LNCaP clone FGC (cell line): ENCODE measurements at regions not wholly inside any gene's neighbourhood (a gene's known extent, or its start where the extent isn't known, plus 50 kb on each side); places are given as distances from the start of the nearest gene placed in this dataset.

Experiments used
- DNase-seq: peaks from one replicate; pipeline ENCODE4 v3.0.0-alpha.2; 2011; ENCODE audit warnings: low read depth
- H3K4me3 ChIP-seq: 2 replicates; pipeline ENCODE4 v1.5.1; 2011; ENCODE audit warnings: mild to moderate bottlenecking, low read depth, low read length, control low read depth
- TF ChIP-seq, protein P1 (sequence below): IDR thresholded peaks from 2 replicates; pipeline ENCODE4 v1.5.1; 2012; ENCODE audit warnings: mild to moderate bottlenecking; ENCODE audit not compliant: control insufficient read depth, insufficient read depth; ENCODE audit errors: extremely low read depth

DNA sequence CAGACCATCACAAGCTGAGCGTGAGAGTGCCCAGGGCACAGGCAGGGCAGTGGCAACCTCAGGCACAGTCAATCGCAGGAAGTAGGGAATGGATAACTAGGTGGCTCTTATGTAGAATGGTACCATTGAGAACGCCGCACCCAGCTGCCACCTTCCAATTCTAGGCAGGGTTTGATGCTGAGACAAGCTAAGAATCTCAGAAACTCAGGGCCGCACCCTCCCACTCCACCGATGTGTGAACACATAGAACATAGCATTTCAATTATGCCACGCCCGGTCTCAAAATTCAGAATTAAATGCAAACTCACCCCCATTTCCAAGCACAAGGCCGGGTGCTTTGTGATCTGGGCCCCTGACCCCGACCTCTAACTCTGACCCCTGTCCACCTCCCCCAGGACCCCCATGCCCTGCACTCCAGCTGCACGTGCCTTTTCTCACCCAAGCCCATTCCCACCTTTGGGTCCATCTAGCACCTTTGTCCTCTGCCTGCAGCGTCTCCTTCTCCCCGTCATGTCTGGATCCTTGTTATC lies 178.4 kb downstream of the C16orf95 start:
- DNase-seq, result no peak
- no peak overlapping the region for H3K4me3 ChIP-seq
- TF ChIP-seq, protein P1, sequence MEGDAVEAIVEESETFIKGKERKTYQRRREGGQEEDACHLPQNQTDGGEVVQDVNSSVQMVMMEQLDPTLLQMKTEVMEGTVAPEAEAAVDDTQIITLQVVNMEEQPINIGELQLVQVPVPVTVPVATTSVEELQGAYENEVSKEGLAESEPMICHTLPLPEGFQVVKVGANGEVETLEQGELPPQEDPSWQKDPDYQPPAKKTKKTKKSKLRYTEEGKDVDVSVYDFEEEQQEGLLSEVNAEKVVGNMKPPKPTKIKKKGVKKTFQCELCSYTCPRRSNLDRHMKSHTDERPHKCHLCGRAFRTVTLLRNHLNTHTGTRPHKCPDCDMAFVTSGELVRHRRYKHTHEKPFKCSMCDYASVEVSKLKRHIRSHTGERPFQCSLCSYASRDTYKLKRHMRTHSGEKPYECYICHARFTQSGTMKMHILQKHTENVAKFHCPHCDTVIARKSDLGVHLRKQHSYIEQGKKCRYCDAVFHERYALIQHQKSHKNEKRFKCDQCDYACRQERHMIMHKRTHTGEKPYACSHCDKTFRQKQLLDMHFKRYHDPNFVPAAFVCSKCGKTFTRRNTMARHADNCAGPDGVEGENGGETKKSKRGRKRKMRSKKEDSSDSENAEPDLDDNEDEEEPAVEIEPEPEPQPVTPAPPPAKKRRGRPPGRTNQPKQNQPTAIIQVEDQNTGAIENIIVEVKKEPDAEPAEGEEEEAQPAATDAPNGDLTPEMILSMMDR, result no peak

DNA sequence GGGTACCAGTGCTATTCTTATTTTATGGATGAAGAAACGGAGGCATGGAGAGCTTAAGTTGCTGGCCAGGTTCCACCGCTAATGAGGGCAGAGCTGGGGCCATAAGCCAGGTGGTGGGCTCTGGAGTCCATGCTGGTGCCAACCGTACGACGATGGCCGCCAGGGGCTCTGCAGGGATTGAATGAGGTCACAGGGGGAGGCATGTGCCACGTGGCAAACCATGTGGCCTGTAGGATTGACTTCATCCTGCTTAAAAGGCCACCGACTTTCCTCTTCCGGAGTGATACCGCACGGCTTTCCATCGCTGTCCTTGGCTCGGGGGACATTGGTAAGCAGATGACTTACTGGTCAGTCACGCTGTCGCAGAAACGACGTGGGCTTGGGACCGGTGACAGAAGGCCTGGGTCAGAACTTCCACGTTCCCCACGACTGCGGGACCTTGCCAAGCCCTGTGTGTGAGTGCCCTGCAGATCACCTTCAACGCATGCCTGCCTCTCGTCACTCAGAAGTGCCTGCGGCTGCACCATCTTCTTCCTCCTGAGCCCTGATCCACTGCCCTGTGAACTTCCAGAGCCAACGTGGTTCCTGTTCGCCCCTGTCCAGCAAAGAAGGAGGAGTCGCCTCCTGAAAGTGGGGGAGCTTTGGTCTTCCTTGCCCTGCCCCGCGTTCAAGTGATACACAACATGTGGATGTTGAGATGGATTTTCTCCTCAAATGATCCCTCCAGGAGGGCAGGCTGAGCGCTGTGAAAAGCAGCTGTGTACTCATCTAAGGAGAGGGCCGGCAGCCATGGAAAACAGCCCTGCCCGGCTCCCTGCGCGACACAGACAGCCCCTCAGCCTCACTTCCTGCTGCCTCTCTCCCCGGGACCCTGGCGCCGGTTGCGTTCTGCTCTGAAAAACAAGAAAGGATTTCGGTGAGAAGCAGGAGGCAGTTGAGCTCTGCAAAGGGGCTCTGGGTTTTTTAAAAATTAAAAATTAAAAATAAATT lies 176.7 kb downstream of the C16orf95 start:
- no peak for DNase-seq
- H3K4me3 ChIP-seq, result no peak overlapping the region
- TF ChIP-seq, protein P1, result no peak

DNA sequence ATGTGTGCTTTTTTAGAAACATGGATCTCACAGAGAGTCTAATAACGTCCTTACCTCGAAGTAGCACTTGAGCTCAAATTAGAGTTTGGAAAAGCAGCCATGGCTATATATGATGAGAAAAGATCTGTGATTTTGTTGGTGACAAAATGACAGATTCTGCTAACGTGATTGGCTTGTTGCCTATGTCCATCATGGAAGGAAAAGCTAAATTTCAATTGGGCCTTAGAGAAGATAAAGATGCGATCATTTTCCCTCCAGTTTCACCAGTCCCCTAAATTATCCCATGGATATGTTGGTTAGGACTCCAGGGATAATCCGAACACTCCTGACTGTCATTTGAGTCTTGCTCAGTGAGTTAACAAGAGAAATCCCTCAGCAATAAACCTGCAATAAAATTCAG lies 175.8 kb downstream of the C16orf95 start:
- DNase-seq, result no peak
- no peak overlapping the region for H3K4me3 ChIP-seq
- TF ChIP-seq, protein P1, result no peak

DNA sequence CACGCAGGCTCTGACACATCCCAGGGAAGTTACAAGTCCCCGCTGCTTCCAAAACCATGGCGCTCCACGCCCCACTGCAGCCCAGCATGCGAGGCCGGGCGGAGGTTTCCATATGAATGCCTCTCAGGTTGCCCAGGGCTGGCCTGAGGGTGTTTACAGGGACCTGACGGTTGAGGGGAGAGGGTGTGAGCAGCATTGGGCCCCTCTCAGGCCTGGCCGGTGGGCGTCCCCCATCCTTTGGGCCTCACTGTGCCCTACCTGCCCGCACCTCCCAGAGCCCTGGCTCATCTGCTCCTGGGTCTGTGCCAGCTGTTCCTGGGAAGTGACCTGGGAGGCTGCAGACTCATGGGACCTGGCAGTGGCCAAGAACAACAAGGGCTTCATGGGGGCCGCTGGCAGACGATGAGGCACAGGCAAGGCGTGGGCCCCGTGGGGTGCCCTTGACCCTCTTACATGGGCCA lies 173.5 kb downstream of the C16orf95 start:
- no peak overlapping the region for H3K4me3 ChIP-seq
- no peak for DNase-seq
- TF ChIP-seq, protein P1, result no peak

DNA sequence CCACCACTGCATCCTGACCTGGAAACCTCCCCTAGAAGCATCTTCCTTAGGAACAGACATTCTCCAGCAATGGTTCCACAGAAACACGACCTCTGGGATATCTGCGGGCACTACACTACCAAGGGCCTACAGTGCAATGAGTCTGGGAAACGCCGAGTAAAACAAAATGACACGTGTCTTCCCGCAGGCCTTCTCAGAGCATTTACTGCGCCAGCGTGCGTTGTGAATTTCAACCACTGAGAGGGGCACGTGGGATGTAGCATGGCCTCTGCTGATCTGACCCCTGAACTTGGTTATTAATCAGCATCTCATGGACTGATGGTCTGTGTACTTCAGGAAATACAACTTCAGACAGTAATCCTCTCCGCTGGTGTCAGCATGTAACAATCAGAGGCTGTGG lies 173.0 kb downstream of the C16orf95 start:
- DNase-seq, result no peak
- no peak overlapping the region for H3K4me3 ChIP-seq
- TF ChIP-seq, protein P1, result no peak

DNA sequence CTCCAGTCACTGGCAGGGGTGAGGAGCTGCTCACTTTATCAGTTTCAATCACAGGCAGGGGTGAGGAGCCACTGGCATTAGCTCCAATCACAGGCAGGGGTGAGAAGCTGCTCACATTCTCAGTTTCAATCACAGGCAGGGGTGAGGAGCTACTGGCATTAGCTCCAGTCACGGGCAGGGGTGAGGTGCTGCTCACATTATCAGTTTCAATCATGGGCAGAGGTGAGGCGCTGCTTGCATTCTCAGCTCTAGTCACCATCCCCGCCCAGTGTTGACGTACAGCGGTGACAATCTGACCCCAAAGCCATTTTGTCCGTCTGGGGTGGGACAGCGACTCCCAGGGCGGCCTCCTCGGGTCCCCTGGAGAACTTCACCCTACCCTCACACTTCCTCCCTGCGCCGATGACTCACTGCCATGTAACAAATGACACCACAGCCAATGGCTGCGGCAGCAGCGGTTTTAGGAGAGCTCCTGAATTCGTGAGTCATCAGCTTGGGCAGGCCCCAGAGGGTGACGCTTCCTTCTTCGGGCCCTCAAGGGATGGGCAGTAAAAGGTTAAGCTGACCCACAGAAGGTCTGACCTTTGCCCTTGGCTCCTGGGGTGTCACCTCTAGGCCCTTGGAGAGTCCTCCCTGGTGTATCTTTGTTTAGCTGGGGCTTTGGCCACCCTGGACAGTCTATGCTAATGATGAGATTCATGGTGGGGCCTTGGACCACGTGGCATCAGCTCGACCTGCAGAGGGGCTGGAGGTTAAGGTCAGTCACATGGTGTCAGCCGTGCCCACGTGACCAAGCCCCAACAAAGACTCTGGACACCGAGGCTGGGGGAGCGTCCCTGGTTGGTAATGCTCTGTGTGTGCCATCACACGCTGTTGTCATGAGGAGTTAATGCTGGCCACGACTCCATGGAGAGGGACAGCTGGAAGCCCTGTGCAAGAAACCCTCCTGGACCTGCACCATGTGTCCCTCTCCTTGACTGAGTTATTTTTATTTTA lies 171.7 kb downstream of the C16orf95 start:
- TF ChIP-seq, protein P1, result no peak
- no peak overlapping the region for H3K4me3 ChIP-seq
- DNase-seq, result no peak
